ENCODE measurements at regions not wholly inside any gene's neighbourhood (a gene's known extent, or its start where the extent isn't known, plus 50 kb on each side); places are given as distances from the start of the nearest gene placed in this dataset.

DNA sequence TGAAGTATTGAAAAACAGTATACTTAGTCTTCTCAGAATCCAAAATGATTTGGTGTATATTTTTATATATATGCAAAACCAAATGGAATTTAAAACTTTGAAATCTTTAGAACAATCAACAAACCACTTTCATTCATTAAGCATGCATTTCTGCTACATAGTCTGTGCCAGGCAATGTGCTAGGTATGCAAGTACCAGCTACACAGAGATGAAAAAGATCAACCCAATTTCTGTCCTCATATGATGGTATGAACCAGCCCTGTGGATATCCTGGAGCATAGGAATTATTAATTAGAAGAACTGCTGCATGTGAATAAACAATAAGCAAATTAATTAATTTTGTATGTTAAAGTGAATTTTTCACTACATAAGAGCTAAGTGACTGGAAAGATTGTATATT lies 51.2 kb upstream of the RTN4 start:
- no peak for DNase-seq

DNA sequence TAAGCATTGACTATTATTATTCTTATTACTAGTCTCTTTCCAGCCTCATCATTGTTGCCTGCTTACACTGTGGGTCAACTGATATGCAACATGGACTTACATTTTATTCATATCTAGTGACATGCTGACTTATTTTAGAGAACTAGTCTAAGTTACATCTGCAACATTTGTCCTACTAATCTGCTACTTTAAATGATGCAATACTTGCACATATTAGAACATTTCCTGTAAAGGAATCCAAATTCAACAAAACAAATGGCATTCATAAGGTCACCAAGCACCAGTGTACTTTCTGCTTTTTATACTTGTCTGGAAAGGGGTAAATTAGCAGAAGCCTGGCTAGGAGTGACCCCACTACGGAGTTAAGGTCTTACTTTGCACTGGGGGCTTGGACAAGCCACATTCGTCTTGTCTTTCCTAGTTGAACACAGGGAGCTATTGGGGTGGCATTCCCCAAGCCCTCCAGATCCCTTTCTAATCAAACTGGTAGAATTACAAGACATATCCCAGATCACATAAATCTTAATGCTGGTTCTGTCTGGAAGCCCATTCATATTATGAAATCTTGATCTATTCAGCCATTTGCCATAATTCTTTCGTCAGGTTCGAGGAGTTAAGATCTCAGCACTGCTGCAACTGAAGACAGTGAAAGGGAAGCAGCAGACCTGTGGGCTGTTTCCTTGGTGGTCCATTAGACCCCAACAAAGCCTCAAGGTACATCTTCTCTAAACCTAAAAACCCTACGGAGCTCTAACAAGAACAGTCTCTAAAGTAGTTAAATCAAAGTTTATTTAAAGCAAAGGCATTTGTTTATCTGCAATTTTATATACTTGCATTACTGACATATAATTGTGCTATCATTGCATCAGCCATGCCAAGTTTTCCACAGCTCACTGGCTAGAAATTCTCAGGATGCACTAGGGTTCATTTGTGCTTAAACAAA lies 49.9 kb upstream of the RTN4 start:
- DNase-seq: peak; percentile 19 to 36

Data from bone marrow (tissue), 2 donors.